Endothelial cell of umbilical vein (primary cell): ENCODE measurements at regions not wholly inside any gene's neighbourhood (a gene's known extent, or its start where the extent isn't known, plus 50 kb on each side); places are given as distances from the start of the nearest gene placed in this dataset.

ENCODE experiments used
- BruUV-seq: library from RNA; stranded (reverse); fragments of 400-500 nt; replicated peaks from 2 replicates; lab custom pipeline; 2021; lab: Mats Ljungman, UMichigan
- CTCF ChIA-PET: fragments of 300-600, 350-600 bp; sonication (Branson Sonifier 250); formaldehyde crosslinking; loops from one replicate; lab custom pipeline; 2021; ENCODE audit warnings: antibody characterized with exemption, inconsistent platforms; lab: Charles Lee
- POLR2A ChIA-PET: fragments of 300-600, 350-600 bp; sonication (Branson Sonifier 250); formaldehyde crosslinking; loops from one replicate; lab custom pipeline; 2021; ENCODE audit warnings: antibody characterized with exemption, inconsistent platforms; lab: Charles Lee
- DNase-seq: peaks from one replicate; pipeline ENCODE4 v3.0.0-alpha.2; 2011; ENCODE audit warnings: low read depth, low spot score
- FAIRE-seq: peaks from 2 replicates; lab custom pipeline; 2011; peaks lifted over from hg19 to GRCh38; lab: Jason Lieb, UNC
- H2AFZ ChIP-seq: 2 replicates; pipeline ENCODE4 v1.6.0; 2012; ENCODE audit warnings: low read depth, low read length, control low read depth, inconsistent platforms
- H3K27ac ChIP-seq: 2 replicates; pipeline ENCODE4 v1.5.1; 2011; ENCODE audit warnings: low read depth, mild to moderate bottlenecking, control low read depth, low read length, moderate library complexity; ENCODE audit not compliant: insufficient read depth
- H3K27me3 ChIP-seq, 2 experiments: 2 replicates each; pipeline versions ENCODE4 v1.6.0 to v1.6.1; 2011; ENCODE audit warnings: low read length in 2 of 2, mixed read lengths in 1 of 2; ENCODE audit not compliant: control insufficient read depth in 2 of 2, insufficient read depth in 2 of 2
- H3K36me3 ChIP-seq, 2 experiments: 2 replicates in 1 of 2; 3 replicates in 1 of 2; pipeline ENCODE4 v1.5.1; 2011; ENCODE audit warnings: low read length in 2 of 2, mild to moderate bottlenecking in 1 of 2, moderate library complexity in 1 of 2; ENCODE audit not compliant: control insufficient read depth in 2 of 2, insufficient read depth in 2 of 2; ENCODE audit errors: extremely low read depth in 1 of 2
- H3K4me1 ChIP-seq: 3 replicates; pipeline ENCODE4 v1.5.1; 2011; ENCODE audit warnings: mild to moderate bottlenecking, low read length; ENCODE audit not compliant: control insufficient read depth, insufficient read depth; ENCODE audit errors: extremely low read depth
- H3K4me2 ChIP-seq: 2 replicates; pipeline ENCODE4 v1.6.1; 2011; ENCODE audit warnings: low read length, control low read depth, mixed read lengths; ENCODE audit not compliant: insufficient read depth
- H3K4me3 ChIP-seq, 3 experiments: fragments of 200-600 bp in 1 of 3; sonication (generic), shearing (Covaris generic) in 1 of 3; replicated peaks in 1 of 3; 2 replicates each; pipeline ENCODE4 v1.5.1; 2011 to 2016; ENCODE audit warnings: control low read depth in 3 of 3, low read length in 3 of 3, mild to moderate bottlenecking in 2 of 3, inconsistent platforms in 1 of 3, low read depth in 1 of 3, moderate library complexity in 1 of 3; ENCODE audit not compliant: insufficient read depth in 1 of 3
- H3K79me2 ChIP-seq: 2 replicates; pipeline ENCODE4 v1.6.0; 2012; ENCODE audit warnings: low read length, inconsistent platforms; ENCODE audit not compliant: control insufficient read depth, insufficient read depth
- H3K9ac ChIP-seq: replicated peaks from 2 replicates; pipeline ENCODE3; 2011; ENCODE audit warnings: low read length, control low read depth; ENCODE audit not compliant: insufficient read depth; ENCODE audit errors: extremely low read depth
- H3K9me1 ChIP-seq: replicated peaks from 3 replicates; pipeline ENCODE4 v1.6.0; 2011; ENCODE audit warnings: mild to moderate bottlenecking, low read length; ENCODE audit not compliant: control insufficient read depth, insufficient read depth; ENCODE audit errors: extremely low read depth
- H3K9me3 ChIP-seq: replicated peaks from 2 replicates; pipeline ENCODE4 v1.5.1; 2012; ENCODE audit warnings: low read length, inconsistent platforms; ENCODE audit not compliant: control insufficient read depth, insufficient read depth
- H4K20me1 ChIP-seq: replicated peaks from 2 replicates; pipeline ENCODE3; 2011; ENCODE audit warnings: mild to moderate bottlenecking, low read length; ENCODE audit not compliant: control insufficient read depth, insufficient read depth; ENCODE audit errors: extremely low read depth
- CTCF ChIP-seq, 2 donors: IDR thresholded peaks; 1 replicate in 1 of 2; 2 replicates in 1 of 2; pipeline ENCODE4 v1.5.1; 2011; ENCODE audit warnings: low read length in 2 of 2, mild to moderate bottlenecking in 2 of 2, moderate library complexity in 2 of 2, control low read depth in 1 of 2, inconsistent platforms in 1 of 2, low read depth in 1 of 2; ENCODE audit not compliant: insufficient read depth in 1 of 2; ENCODE audit errors: extremely low read depth in 1 of 2
- EZH2 ChIP-seq: IDR thresholded peaks from 2 replicates; pipeline ENCODE4 v1.6.1; 2012; ENCODE audit warnings: borderline replicate concordance, low read depth, mild to moderate bottlenecking, moderate library complexity, low read length, inconsistent platforms; ENCODE audit not compliant: severe bottlenecking
- FOS ChIP-seq: IDR thresholded peaks from 2 replicates; pipeline ENCODE4 v1.6.1; 2011; ENCODE audit warnings: mild to moderate bottlenecking, low read length, moderate library complexity, borderline replicate concordance; ENCODE audit not compliant: insufficient read depth
- GATA2 ChIP-seq: IDR thresholded peaks from 2 replicates; pipeline ENCODE4 v1.7.0; 2011; ENCODE audit warnings: low read depth, mild to moderate bottlenecking, moderate library complexity, mixed read lengths, low read length; ENCODE audit not compliant: insufficient read length, insufficient read depth
- JUN ChIP-seq: IDR thresholded peaks from 2 replicates; pipeline ENCODE4 v1.6.1; 2011; ENCODE audit warnings: borderline replicate concordance, low read depth; ENCODE audit not compliant: insufficient read length, insufficient read depth
- MAX ChIP-seq: IDR thresholded peaks from 2 replicates; pipeline ENCODE4 v1.6.1; 2011; ENCODE audit not compliant: insufficient read depth, insufficient read length
- MYC ChIP-seq: IDR thresholded peaks from one replicate; pipeline ENCODE4 v1.6.1; 2011; ENCODE audit warnings: mild to moderate bottlenecking, low read depth, low read length
- POLR2A ChIP-seq: IDR thresholded peaks from 2 replicates; pipeline ENCODE4 v1.6.1; 2012; ENCODE audit warnings: low read depth, mild to moderate bottlenecking, control low read depth, low read length
- POLR2AphosphoS5 ChIP-seq: IDR thresholded peaks from 2 replicates; pipeline ENCODE4 v1.6.1; 2012; ENCODE audit warnings: low read depth, mild to moderate bottlenecking, control low read depth, low read length, moderate library complexity; ENCODE audit not compliant: insufficient read depth
- dilution Hi-C: fragments of 300-500 bp; cut with MboI; formaldehyde crosslinking; loops from one replicate; pipeline ENCODE4 v1.15.0; 2019; ENCODE audit warnings: low sequenced_read_pairs; ENCODE audit not compliant: extremely low pct_ligation_motif_present
- intact Hi-C: fragments of 100-400 bp; cut with micrococcal nuclease; formaldehyde crosslinking; loops from one replicate; pipeline ENCODE4 v1.10.0; 2022

GRCh38 chr6:146898069-146898887, 299.5 kb downstream of the ADGB start:
- no peak for TF ChIP-seq JUN
- TF ChIP-seq FOS: no peak
- TF ChIP-seq MAX: no peak
- TF ChIP-seq MYC: no peak
- no peak for TF ChIP-seq EZH2
- no peak for TF ChIP-seq POLR2AphosphoS5
- no peak for TF ChIP-seq POLR2A
- TF ChIP-seq GATA2: no peak
- no peak for TF ChIP-seq CTCF (IDR thresholded peaks at IDR 0.05; ENCODE audit: extremely low read depth in 1 of 2, insufficient read depth in 1 of 2, low read depth in 1 of 2, low read length in 2 of 2)
- Histone ChIP-seq H3K4me1 (no peaks in the 10 kb centered on the region), H4K20me1 (no peaks in the 10 kb centered on the region), H3K4me2 (no peak overlapping the region), H3K9me1 (no peaks in the 10 kb centered on the region), H3K79me2 (no peaks in the 10 kb centered on the region), H3K27ac (no peak overlapping the region), H3K27me3 (no peaks in the 10 kb centered on the region), H3K36me3 (no peaks in the 10 kb centered on the region), H3K9ac (no peak overlapping the region), H3K4me3 (no peak overlapping the region), H3K9me3 (no peaks in the 10 kb centered on the region), H2AFZ (no peak overlapping the region)
- dilution Hi-C loops: no loop called here
- CTCF ChIA-PET: no interaction called here
- intact Hi-C loops: no loop called here
- FAIRE-seq (no peak), DNase-seq (no peak)
- POLR2A ChIA-PET: no interaction called here
- BruUV-seq: no TSS peak
